AG09319 (cell line): ENCODE measurements at regions not wholly inside any gene's neighbourhood (a gene's known extent, or its start where the extent isn't known, plus 50 kb on each side); places are given as distances from the start of the nearest gene placed in this dataset.

Experiments used
- DNase-seq: peaks from one replicate; pipeline ENCODE4 v3.0.0-alpha.2; 2010; ENCODE audit warnings: low read depth; ENCODE audit errors: extremely low read depth
- CTCF ChIP-seq: IDR thresholded peaks from 2 replicates; pipeline ENCODE4 v1.5.1; 2011; ENCODE audit warnings: low read depth, mild to moderate bottlenecking, inconsistent platforms, low read length, moderate library complexity

GRCh38 chr11:116070520-116070919 lies 566.3 kb upstream of the CADM1 start:
- TF ChIP-seq CTCF: no peak

GRCh38 chr11:116066777-116067176 lies 562.6 kb upstream of the CADM1 start:
- DNase-seq: no peak
- TF ChIP-seq CTCF: no peak

More at GRCh38 chr11:116070520-116070919, 566.3 kb upstream of the CADM1 start:
- DNase-seq: no peak

GRCh38 chr11:116065986-116066385 lies 561.8 kb upstream of the CADM1 start:
- TF ChIP-seq CTCF: no peak

GRCh38 chr11:116065191-116065895 lies 561.1 kb upstream of the CADM1 start:
- no peak for DNase-seq
- no peak for TF ChIP-seq CTCF

More at GRCh38 chr11:116065986-116066385, 561.8 kb upstream of the CADM1 start:
- DNase-seq: no peak

GRCh38 chr11:116062490-116063171 lies 558.4 kb upstream of the CADM1 start:
- DNase-seq: no peak

GRCh38 chr11:116062129-116062489 lies 557.9 kb upstream of the CADM1 start:
- no peak for DNase-seq
- TF ChIP-seq CTCF: no peak

More at GRCh38 chr11:116062490-116063171, 558.4 kb upstream of the CADM1 start:
- TF ChIP-seq CTCF: no peak

- no peak for TF ChIP-seq CTCF
These were observed 557.1 kb upstream of the CADM1 start for GRCh38 chr11:116061322-116061721.

More at GRCh38 chr11:116061322-116061721, 557.1 kb upstream of the CADM1 start:
- DNase-seq: no peak
